ENCODE measurements at regions not wholly inside any gene's neighbourhood (a gene's known extent, or its start where the extent isn't known, plus 50 kb on each side); places are given as distances from the start of the nearest gene placed in this dataset.

DNA sequence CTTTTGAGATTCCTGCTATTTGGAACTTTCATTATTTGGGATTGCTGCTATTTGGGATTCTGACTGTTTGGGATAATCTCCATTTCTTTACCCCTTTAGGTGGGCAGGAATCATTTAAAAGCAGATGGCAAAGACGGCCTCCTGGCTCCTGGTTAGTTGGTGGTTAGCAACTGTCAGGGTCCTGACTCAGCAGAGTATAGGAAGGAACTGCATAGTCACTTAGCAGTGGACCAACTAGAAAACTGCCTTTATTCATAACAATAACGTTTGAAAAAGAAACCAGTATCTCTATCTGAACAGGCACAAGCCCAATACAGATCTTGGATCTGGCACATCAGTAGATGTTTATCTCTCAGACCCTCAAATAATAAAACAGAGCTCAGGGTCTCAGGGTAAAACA lies 469.7 kb upstream of the FGF16 start:
- no peak for TF ChIP-seq POLR2A (IDR thresholded peaks at IDR 0.05)
- TF ChIP-seq, protein P1, sequence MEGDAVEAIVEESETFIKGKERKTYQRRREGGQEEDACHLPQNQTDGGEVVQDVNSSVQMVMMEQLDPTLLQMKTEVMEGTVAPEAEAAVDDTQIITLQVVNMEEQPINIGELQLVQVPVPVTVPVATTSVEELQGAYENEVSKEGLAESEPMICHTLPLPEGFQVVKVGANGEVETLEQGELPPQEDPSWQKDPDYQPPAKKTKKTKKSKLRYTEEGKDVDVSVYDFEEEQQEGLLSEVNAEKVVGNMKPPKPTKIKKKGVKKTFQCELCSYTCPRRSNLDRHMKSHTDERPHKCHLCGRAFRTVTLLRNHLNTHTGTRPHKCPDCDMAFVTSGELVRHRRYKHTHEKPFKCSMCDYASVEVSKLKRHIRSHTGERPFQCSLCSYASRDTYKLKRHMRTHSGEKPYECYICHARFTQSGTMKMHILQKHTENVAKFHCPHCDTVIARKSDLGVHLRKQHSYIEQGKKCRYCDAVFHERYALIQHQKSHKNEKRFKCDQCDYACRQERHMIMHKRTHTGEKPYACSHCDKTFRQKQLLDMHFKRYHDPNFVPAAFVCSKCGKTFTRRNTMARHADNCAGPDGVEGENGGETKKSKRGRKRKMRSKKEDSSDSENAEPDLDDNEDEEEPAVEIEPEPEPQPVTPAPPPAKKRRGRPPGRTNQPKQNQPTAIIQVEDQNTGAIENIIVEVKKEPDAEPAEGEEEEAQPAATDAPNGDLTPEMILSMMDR (IDR thresholded peaks at IDR 0.05), result no peak
- H3K36me3 ChIP-seq (ENCODE audit: low read depth, missing control alignments), result no peaks in the 10 kb centered on the region
- DNase-seq, result no peak
- no peaks in the 10 kb centered on the region for H3K27me3 ChIP-seq
- WGBS, 2 donors, result 29 to 42% methylated on average over 1 to 2 of the region's 2 CpGs
- H3K4me1 ChIP-seq, result no peaks in the 10 kb centered on the region
- H3K27ac ChIP-seq, result no peak overlapping the region
- H3K9me3 ChIP-seq, result no peaks in the 10 kb centered on the region
- intact Hi-C loops (cut with DNase I; ENCODE audit: low total_unique reads), result no loop called here
- no peak overlapping the region for H3K4me3 ChIP-seq

DNA sequence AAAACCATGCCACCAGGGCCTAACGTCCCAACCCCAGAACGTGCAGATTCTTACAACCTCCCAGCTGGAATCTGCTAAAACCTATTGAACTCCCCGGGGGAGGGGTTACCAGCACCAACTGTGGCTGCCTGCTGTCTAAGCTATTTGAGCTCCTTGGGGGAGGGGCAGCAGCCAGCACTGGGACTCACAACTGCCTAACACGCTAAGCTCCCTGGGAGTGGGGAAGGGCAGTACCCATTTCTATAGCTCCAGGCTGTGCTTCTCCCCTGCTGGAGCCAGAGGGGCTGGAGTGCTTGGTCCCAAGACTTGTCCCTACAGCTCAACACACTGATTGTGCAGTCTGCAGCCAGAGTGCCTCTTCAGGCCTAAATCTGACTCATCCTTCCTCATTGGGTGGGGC lies 459.8 kb upstream of the FGF16 start:
- Histone ChIP-seq H3K4me3 (no peak overlapping the region), H3K27ac (no peak overlapping the region), H3K9me3 (no peaks in the 10 kb centered on the region), H3K27me3 (no peaks in the 10 kb centered on the region), H3K4me1 (no peaks in the 10 kb centered on the region), H3K36me3 (ENCODE audit: low read depth, missing control alignments) (no peaks in the 10 kb centered on the region)
- 40% methylated on average over 1 of the region's 4 CpGs; no CpG with 5 or more reads in 1 of the 2 donors for WGBS, 2 donors
- TF ChIP-seq POLR2A (IDR thresholded peaks at IDR 0.05), result no peak
- TF ChIP-seq, protein P1 (IDR thresholded peaks at IDR 0.05), result no peak
- intact Hi-C loops (cut with DNase I; ENCODE audit: low total_unique reads), result no loop called here
- DNase-seq, result no peak

DNA sequence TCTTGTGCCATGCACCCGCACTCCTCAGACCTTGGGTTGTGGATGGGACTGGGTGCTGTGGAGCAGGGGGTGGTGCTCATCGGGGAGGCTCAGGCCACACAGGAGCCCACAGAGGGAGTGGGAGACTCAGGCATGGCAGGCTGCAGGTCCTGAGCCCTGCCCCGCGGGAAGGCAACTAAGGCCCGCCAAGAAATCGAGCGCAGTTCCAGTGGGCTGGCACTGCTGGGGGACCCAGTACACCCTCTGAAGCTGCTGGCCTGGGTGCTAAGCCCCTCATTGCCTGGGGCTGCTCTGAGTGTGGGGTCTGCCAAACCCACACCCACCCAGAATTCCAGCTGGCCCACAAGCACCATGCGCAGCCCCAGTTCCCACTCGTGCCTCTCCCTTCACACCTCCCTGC lies 450.5 kb upstream of the FGF16 start:
- H3K9me3 ChIP-seq, result no peaks in the 10 kb centered on the region
- WGBS, 2 donors, result 91% methylated on average over 6 of the region's 9 CpGs; no CpG with 5 or more reads in 1 of the 2 donors
- no peaks in the 10 kb centered on the region for H3K36me3 ChIP-seq (ENCODE audit: low read depth, missing control alignments)
- DNase-seq, result no peak
- no peaks in the 10 kb centered on the region for H3K27me3 ChIP-seq
- TF ChIP-seq POLR2A (IDR thresholded peaks at IDR 0.05), result no peak
- TF ChIP-seq, protein P1 (IDR thresholded peaks at IDR 0.05), result no peak
- no peak overlapping the region for H3K4me3 ChIP-seq
- H3K27ac ChIP-seq, result no peak overlapping the region
- intact Hi-C loops (cut with DNase I; ENCODE audit: low total_unique reads), result no loop called here
- no peaks in the 10 kb centered on the region for H3K4me1 ChIP-seq

DNA sequence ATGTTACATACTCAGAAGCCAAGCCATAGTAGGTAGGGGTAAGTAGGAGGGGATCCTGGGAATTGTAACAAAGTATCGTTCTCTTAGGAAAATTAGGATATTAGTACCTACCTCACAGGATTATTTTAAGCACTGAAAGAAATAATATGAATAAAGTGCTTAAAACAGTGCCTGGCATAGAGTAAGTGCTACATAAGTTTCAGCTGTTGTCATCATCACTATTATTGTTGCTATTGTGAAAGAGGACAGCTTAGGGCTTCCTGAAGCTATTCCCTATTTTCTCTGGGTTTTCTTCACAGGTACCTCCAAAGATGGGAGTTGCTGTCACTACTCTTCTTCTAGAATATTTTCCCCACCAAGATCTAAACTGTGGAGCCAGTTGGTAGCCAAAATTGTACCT lies 443.7 kb upstream of the FGF16 start:
- no peaks in the 10 kb centered on the region for H3K36me3 ChIP-seq (ENCODE audit: low read depth, missing control alignments)
- no peaks in the 10 kb centered on the region for H3K27me3 ChIP-seq
- H3K27ac ChIP-seq, result no peak overlapping the region
- TF ChIP-seq POLR2A (IDR thresholded peaks at IDR 0.05), result no peak
- TF ChIP-seq, protein P1 (IDR thresholded peaks at IDR 0.05), result no peak
- H3K9me3 ChIP-seq, result no peaks in the 10 kb centered on the region
- DNase-seq, result no peak
- 67 to 77% methylated on average over 1 of the region's 1 CpG for WGBS, 2 donors
- intact Hi-C loops (cut with DNase I; ENCODE audit: low total_unique reads), result no loop called here
- H3K4me1 ChIP-seq, result no peaks in the 10 kb centered on the region
- no peak overlapping the region for H3K4me3 ChIP-seq

DNA sequence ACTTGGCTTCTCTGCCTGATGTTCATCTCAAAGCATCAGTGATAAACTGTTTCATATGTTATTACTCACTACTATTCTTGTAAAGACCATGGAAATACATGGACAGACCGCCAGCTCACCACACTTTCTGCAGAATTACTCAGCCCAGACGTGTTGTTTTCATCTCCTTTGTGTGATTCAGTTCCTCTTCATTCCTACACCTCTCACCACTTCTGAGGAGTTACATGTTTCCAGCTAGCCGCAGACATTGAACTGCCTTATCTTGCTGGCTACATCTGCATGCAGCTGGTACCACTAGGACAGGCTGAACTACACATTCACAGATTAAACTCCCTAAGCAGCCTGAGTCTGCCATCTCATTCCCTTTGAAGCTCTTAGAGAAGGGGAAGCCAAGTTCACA lies 443.2 kb upstream of the FGF16 start:
- no peaks in the 10 kb centered on the region for H3K9me3 ChIP-seq
- TF ChIP-seq POLR2A (IDR thresholded peaks at IDR 0.05), result no peak
- no peaks in the 10 kb centered on the region for H3K4me1 ChIP-seq
- intact Hi-C loops (cut with DNase I; ENCODE audit: low total_unique reads), result no loop called here
- H3K27ac ChIP-seq, result no peak overlapping the region
- DNase-seq, result no peak
- WGBS, 2 donors, result 40 to 56% methylated on average over 3 of the region's 3 CpGs
- H3K36me3 ChIP-seq (ENCODE audit: low read depth, missing control alignments), result no peaks in the 10 kb centered on the region
- H3K27me3 ChIP-seq, result no peaks in the 10 kb centered on the region
- no peak overlapping the region for H3K4me3 ChIP-seq

All from testis (tissue), 2 donors.